Stimulated activated CD8-positive, alpha-beta memory T cell treated with anti-CD3 and anti-CD28 coated beads, Interleukin-4, amount 100 ng/mL, for 4 hours (primary cell): ENCODE measurements at regions not wholly inside any gene's neighbourhood (a gene's known extent, or its start where the extent isn't known, plus 50 kb on each side); places are given as distances from the start of the nearest gene placed in this dataset.
A peak's percentile ranks its signal among the peaks of the same experiment; 100 is the strongest.

ENCODE experiments used
- DNase-seq, 2 donors: peaks; one replicate each; pipeline ENCODE4 v3.0.0-alpha.2; 2020; ENCODE audit warnings: low read depth in 2 of 2, low spot score in 1 of 2

- DNase-seq, result no peak
These were observed 130.9 kb upstream of the SLC30A5 start for GRCh38 chr5:68962757-68963484.

GRCh38 chr5:68964679-68965078, 129.1 kb upstream of the SLC30A5 start:
- no peak for DNase-seq

GRCh38 chr5:68965926-68966325, 127.9 kb upstream of the SLC30A5 start:
- DNase-seq, result no peak

GRCh38 chr5:68966596-68966995, 127.2 kb upstream of the SLC30A5 start:
- DNase-seq, result no peak

- no peak for DNase-seq
These were observed 125.4 kb upstream of the SLC30A5 start for GRCh38 chr5:68968429-68968828.

GRCh38 chr5:68970617-68971016, 123.2 kb upstream of the SLC30A5 start:
- DNase-seq, result no peak

GRCh38 chr5:68973696-68974095, 120.1 kb upstream of the SLC30A5 start:
- no peak for DNase-seq

GRCh38 chr5:68983043-68983442, 110.8 kb upstream of the SLC30A5 start:
- DNase-seq, result no peak

- DNase-seq, result no peak
These were observed 109.9 kb upstream of the SLC30A5 start for GRCh38 chr5:68983959-68984358.

GRCh38 chr5:68991279-68992084, 102.3 kb upstream of the SLC30A5 start:
- DNase-seq, result no peak

- DNase-seq, result no peak
These were observed 99.2 kb upstream of the SLC30A5 start for GRCh38 chr5:68994645-68995044.

GRCh38 chr5:68995845-68996545, 97.8 kb upstream of the SLC30A5 start:
- no peak for DNase-seq

GRCh38 chr5:68999181-68999580, 94.6 kb upstream of the SLC30A5 start:
- DNase-seq, result no peak

GRCh38 chr5:69000216-69000919, 93.4 kb upstream of the SLC30A5 start:
- DNase-seq, result no peak

GRCh38 chr5:69000949-69001348, 92.9 kb upstream of the SLC30A5 start:
- no peak for DNase-seq

GRCh38 chr5:69001627-69002026, 92.2 kb upstream of the SLC30A5 start:
- no peak for DNase-seq

GRCh38 chr5:69004127-69004526, 89.7 kb upstream of the SLC30A5 start:
- no peak for DNase-seq

- no peak for DNase-seq
These were observed 89.1 kb upstream of the SLC30A5 start for GRCh38 chr5:69004676-69005075.

GRCh38 chr5:69006030-69006429, 87.8 kb upstream of the SLC30A5 start:
- no peak for DNase-seq

GRCh38 chr5:69007163-69007562, 86.7 kb upstream of the SLC30A5 start:
- no peak for DNase-seq

- peak; percentile 13 to 50 for DNase-seq
These were observed 86.0 kb upstream of the SLC30A5 start for GRCh38 chr5:69007726-69008368.
